GM06990 (cell line): ENCODE measurements at regions not wholly inside any gene's neighbourhood (a gene's known extent, or its start where the extent isn't known, plus 50 kb on each side); places are given as distances from the start of the nearest gene placed in this dataset.

ENCODE experiments used
- DNase-seq: peaks from one replicate; pipeline ENCODE4 v3.0.0-alpha.2; 2011; ENCODE audit not compliant: insufficient read length; ENCODE audit errors: extremely low read depth
- H3K27me3 ChIP-seq: replicated peaks from 2 replicates; pipeline ENCODE4 v1.6.0; 2011; ENCODE audit warnings: low read length; ENCODE audit not compliant: control insufficient read depth, insufficient read depth
- H3K36me3 ChIP-seq: 2 replicates; pipeline ENCODE4 v1.5.1; 2011; ENCODE audit warnings: low read length; ENCODE audit not compliant: control insufficient read depth, insufficient read depth
- H3K4me3 ChIP-seq: replicated peaks from 2 replicates; pipeline ENCODE4 v1.5.1; 2011; ENCODE audit warnings: low read depth, mild to moderate bottlenecking, control low read depth, low read length
- TF ChIP-seq, protein P1 (sequence below): IDR thresholded peaks from 2 replicates; pipeline ENCODE4 v1.5.1; 2011; ENCODE audit warnings: low read length, control low read depth, mild to moderate bottlenecking, inconsistent platforms; ENCODE audit not compliant: insufficient read depth, poor library complexity, severe bottlenecking

DNA sequence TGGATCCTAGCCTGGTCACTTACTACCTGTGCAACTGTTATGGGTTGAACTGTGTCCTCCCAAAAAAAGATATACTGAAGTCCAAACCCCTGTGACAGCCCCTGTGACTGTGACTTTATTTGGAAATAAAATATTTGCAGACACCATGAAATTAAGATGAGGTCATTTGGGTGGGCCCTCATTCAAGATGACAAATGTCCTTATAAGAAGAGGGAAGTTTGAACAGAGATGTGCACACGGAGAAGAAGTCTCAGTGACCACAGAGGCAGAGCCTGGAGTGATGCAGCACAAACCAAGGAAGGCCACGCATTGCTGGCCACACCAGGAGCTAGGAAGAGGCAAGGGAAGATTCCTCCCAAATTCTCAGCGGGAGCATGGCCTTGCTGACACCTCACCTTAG lies 249.7 kb upstream of the RUNX1 start:
- TF ChIP-seq, protein P1, sequence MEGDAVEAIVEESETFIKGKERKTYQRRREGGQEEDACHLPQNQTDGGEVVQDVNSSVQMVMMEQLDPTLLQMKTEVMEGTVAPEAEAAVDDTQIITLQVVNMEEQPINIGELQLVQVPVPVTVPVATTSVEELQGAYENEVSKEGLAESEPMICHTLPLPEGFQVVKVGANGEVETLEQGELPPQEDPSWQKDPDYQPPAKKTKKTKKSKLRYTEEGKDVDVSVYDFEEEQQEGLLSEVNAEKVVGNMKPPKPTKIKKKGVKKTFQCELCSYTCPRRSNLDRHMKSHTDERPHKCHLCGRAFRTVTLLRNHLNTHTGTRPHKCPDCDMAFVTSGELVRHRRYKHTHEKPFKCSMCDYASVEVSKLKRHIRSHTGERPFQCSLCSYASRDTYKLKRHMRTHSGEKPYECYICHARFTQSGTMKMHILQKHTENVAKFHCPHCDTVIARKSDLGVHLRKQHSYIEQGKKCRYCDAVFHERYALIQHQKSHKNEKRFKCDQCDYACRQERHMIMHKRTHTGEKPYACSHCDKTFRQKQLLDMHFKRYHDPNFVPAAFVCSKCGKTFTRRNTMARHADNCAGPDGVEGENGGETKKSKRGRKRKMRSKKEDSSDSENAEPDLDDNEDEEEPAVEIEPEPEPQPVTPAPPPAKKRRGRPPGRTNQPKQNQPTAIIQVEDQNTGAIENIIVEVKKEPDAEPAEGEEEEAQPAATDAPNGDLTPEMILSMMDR, result no peak
- DNase-seq, result no peak
- no peaks in the 10 kb centered on the region; the same call in 1 of the 2 replicates for H3K27me3 ChIP-seq
- no peaks in the 10 kb centered on the region for H3K36me3 ChIP-seq
- H3K4me3 ChIP-seq, result no peak overlapping the region

DNA sequence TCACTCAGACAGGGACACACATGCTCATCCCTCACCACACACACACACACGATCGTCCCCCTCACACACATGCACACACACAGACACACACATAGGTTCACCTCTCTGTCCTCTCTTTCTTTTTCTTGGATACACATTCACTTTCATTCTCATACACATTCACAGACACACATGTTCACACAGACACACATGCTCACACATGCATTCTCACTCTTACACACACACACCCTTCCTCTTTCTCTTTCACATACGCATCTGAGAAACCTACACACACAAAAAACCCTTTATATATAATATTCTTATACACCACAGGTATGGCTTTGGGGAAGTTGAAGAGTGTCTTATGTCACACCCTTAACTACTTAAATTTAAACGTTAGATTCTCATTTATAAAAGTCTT lies 248.6 kb upstream of the RUNX1 start:
- Histone ChIP-seq H3K36me3 (no peaks in the 10 kb centered on the region), H3K27me3 (no peaks in the 10 kb centered on the region; the same call in 1 of the 2 replicates), H3K4me3 (no peak overlapping the region)
- TF ChIP-seq, protein P1, result no peak
- DNase-seq, result no peak

DNA sequence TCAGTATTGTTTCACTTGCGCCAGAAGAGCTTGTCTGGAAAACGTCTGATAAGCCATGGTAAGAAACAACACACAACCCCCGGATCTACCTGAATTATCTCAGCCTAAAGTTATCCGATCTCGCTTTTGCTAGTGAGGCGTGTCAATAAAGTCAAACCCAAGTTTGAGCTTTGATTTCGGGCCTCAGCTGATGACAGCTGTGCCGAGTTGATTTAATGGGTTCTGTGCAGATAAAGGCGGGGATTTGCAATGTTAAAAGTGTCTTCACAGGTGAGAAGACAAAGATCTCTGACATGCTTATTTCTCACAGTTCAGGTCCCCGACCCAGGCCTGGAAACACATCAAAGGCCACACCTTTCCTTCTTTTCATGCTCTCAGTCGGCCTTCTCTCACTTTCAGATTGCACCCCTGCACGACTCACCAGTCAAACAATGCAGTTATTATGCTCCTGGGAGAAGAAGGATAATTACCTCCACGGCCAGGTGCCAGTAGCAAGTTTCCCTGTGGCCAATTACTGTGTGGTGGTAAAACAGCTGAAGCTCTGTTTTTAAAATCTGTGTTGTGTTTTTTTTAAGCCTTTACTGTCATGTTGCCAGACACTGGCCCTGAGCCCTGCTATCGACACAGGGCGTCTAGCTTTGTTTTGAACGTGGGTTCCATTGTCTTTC lies 245.3 kb upstream of the RUNX1 start:
- no peak for DNase-seq
- TF ChIP-seq, protein P1, result no peak
- H3K27me3 ChIP-seq, result no peaks in the 10 kb centered on the region; the same call in 1 of the 2 replicates
- no peak overlapping the region for H3K4me3 ChIP-seq
- no peaks in the 10 kb centered on the region for H3K36me3 ChIP-seq

DNA sequence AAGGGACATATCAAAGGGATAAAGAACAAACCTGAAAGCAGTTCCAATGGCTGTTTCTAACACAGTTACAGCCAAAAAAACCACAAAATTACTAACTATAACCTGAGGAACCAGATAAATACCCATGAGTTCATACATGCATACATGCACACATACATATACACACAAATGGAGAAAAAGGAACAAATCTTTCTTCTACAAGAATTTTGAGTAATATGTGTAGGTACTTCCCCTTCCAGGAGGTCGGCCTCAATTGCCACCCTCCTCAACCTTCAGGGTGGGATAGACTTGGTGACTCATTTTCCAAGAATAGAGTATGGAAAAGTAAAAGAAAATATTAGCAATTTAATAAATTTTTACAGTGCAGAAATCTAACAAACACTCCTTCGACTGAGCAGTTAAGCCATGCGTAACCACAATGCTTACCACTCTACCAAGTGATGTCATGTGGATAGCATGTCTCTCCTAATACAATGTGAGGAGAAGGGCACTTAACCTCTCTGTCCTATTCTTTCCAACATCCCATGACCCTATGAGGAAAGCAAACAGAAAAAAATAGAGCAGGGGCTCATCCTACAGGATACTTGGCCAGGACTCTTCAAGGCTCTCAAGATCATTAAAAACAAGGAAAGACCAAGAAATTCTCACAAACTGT lies 243.0 kb upstream of the RUNX1 start:
- no peak for DNase-seq

GRCh38 chr21:35291034-35291433 lies 241.9 kb upstream of the RUNX1 start:
- Histone ChIP-seq H3K36me3 (no peaks in the 10 kb centered on the region), H3K4me3 (no peak overlapping the region), H3K27me3 (no peaks in the 10 kb centered on the region; the same call in 1 of the 2 replicates)
- no peak for DNase-seq
- TF ChIP-seq, protein P1, result no peak

More for the DNA sequence above, 243.0 kb upstream of the RUNX1 start:
- Histone ChIP-seq H3K27me3 (no peaks in the 10 kb centered on the region; the same call in 1 of the 2 replicates), H3K4me3 (no peak overlapping the region), H3K36me3 (no peaks in the 10 kb centered on the region)
- TF ChIP-seq, protein P1, result no peak
